Vagina (tissue), 2 donors: ENCODE measurements at regions not wholly inside any gene's neighbourhood (a gene's known extent, or its start where the extent isn't known, plus 50 kb on each side); places are given as distances from the start of the nearest gene placed in this dataset.
A peak's percentile ranks its signal among the peaks of the same experiment; 100 is the strongest.

Experiments used
- POLR2A ChIP-seq, 2 donors: fragments of 450-650 bp; IDR thresholded peaks; one replicate each; pipeline ENCODE4 v1.6.1; 2017; ENCODE audit warnings: antibody characterized with exemption in 2 of 2, mild to moderate bottlenecking in 2 of 2, moderate library complexity in 2 of 2
- POLR2AphosphoS5 ChIP-seq, 2 donors: sonication (generic); formaldehyde crosslinking; IDR thresholded peaks; one replicate each; pipeline ENCODE4 v1.9.0; 2017; ENCODE audit warnings: antibody characterized with exemption in 2 of 2, mild to moderate bottlenecking in 2 of 2, low read depth in 1 of 2; ENCODE audit not compliant: insufficient read depth in 1 of 2
- TF ChIP-seq, protein P1 (sequence below), 3 experiments: fragments of 450-650 bp in 2 of 3; fragments of 200-600 bp in 1 of 3; sonication (generic) in 1 of 3; IDR thresholded peaks; one replicate each; pipeline ENCODE4 v1.5.1; 2017 to 2019; ENCODE audit warnings: antibody characterized with exemption in 3 of 3, mild to moderate bottlenecking in 2 of 3, moderate library complexity in 2 of 3

DNA sequence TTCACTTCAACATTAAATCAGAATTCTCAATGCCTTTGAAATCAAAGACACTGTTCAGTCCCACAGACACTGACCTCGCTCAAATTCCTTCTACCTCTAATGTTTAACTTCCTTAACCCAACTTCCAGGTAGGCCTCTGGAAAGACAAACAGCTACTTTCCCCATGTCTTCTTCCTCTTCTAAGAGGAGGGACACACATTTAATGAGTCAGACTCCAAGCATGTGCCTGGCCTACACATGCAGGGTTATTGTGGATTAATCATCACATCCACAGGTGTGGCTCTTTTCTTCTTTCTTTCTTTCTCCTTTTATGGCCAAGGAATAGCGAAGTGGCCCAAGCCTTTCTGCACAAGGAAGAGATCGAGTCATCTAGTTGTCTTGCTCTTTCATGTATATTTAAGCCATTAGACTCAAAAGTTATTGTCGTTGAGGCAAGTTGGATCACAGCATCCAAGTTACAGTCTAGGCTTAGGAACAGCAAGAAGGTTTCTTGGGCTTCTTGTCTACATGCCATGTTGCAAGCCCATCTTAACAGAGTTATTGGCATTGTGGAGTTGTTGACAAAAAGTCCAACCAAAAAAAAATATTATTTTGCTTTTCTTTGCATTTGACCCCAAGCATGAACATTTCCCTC lies 387.8 kb downstream of the IRS1 start:
- TF ChIP-seq, protein P1, sequence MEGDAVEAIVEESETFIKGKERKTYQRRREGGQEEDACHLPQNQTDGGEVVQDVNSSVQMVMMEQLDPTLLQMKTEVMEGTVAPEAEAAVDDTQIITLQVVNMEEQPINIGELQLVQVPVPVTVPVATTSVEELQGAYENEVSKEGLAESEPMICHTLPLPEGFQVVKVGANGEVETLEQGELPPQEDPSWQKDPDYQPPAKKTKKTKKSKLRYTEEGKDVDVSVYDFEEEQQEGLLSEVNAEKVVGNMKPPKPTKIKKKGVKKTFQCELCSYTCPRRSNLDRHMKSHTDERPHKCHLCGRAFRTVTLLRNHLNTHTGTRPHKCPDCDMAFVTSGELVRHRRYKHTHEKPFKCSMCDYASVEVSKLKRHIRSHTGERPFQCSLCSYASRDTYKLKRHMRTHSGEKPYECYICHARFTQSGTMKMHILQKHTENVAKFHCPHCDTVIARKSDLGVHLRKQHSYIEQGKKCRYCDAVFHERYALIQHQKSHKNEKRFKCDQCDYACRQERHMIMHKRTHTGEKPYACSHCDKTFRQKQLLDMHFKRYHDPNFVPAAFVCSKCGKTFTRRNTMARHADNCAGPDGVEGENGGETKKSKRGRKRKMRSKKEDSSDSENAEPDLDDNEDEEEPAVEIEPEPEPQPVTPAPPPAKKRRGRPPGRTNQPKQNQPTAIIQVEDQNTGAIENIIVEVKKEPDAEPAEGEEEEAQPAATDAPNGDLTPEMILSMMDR (IDR thresholded peaks at IDR 0.05) = no peak
- TF ChIP-seq POLR2AphosphoS5 (IDR thresholded peaks at IDR 0.05; ENCODE audit: insufficient read depth in 1 of 2, low read depth in 1 of 2) (peak in 1 of 2 donors; percentile 26), POLR2A (IDR thresholded peaks at IDR 0.05) (no peak)
